CD4-positive, alpha-beta T cell treated with Interleukin-1 beta for 1 hour (primary cell): ENCODE measurements at regions not wholly inside any gene's neighbourhood (a gene's known extent, or its start where the extent isn't known, plus 50 kb on each side); places are given as distances from the start of the nearest gene placed in this dataset.

Experiments
- DNase-seq, 2 donors: peaks; one replicate each; pipeline ENCODE4 v3.0.0-alpha.2; 2020 to 2022

GRCh38 chr2:15107137-15107536 is 454.0 kb downstream of the NBAS start:
- no peak for DNase-seq

GRCh38 chr2:15111718-15112117 is 449.4 kb downstream of the NBAS start:
- DNase-seq, result no peak

GRCh38 chr2:15112216-15112615 is 448.9 kb downstream of the NBAS start:
- peak in 1 of 2 donors; percentile 2 for DNase-seq

GRCh38 chr2:15115776-15116175 is 445.4 kb downstream of the NBAS start:
- DNase-seq, result no peak

- no peak for DNase-seq
Observed at GRCh38 chr2:15116830-15117229, 444.3 kb downstream of the NBAS start.
